Left ventricle myocardium inferior (tissue), 1 donor: ENCODE measurements at regions not wholly inside any gene's neighbourhood (a gene's known extent, or its start where the extent isn't known, plus 50 kb on each side); places are given as distances from the start of the nearest gene placed in this dataset.
A peak's percentile ranks its signal among the peaks of the same experiment; 100 is the strongest.
"Not testable (repeated sequence)": the region's sequence is repeated elsewhere in the genome, so short reads cannot be mapped to it uniquely, and the experiment has no call there.

Experiments
- DNase-seq: peaks from one replicate; pipeline ENCODE4 v3.0.0-alpha.2; 2020
- H3K27ac ChIP-seq: fragments of 200-600 bp; replicated peaks from 2 replicates; pipeline ENCODE4 v1.8.0; 2021
- H3K27me3 ChIP-seq: fragments of 200-600 bp; 2 replicates; pipeline ENCODE4 v1.8.0; 2021; ENCODE audit warnings: low read depth
- H3K36me3 ChIP-seq: fragments of 200-600 bp; 2 replicates; pipeline ENCODE4 v1.8.0; 2021
- H3K4me1 ChIP-seq: fragments of 200-600 bp; 2 replicates; pipeline ENCODE4 v1.8.0; 2021
- H3K4me3 ChIP-seq: fragments of 200-600 bp; 2 replicates; pipeline ENCODE4 v1.8.0; 2021; ENCODE audit warnings: mild to moderate bottlenecking, moderate library complexity
- H3K9me3 ChIP-seq: fragments of 200-600 bp; replicated peaks from 2 replicates; pipeline ENCODE4 v1.8.0; 2021
- CTCF ChIP-seq: fragments of 200-600 bp; IDR thresholded peaks from 2 replicates; pipeline ENCODE4 v1.8.0; 2021; ENCODE audit warnings: antibody characterized with exemption, mild to moderate bottlenecking, borderline replicate concordance
- intact Hi-C: fragments of 100-400 bp; cut with micrococcal nuclease; formaldehyde crosslinking; loops from one replicate; pipeline ENCODE4 v1.11.0; 2022
- donor health status: DM: no; HTN: yes; CAD: no; lungs with severe emphysema.

GRCh38 chr4:13678186-13678924 is 50.8 kb upstream of the BOD1L1 start:
- intact Hi-C loops = no loop called here
- H3K9me3 ChIP-seq = peaks cover 11% of the 10 kb centered on the region
- no peaks in the 10 kb centered on the region for H3K4me1 ChIP-seq
- H3K27me3 ChIP-seq = no peaks in the 10 kb centered on the region
- TF ChIP-seq CTCF = no peak
- H3K4me3 ChIP-seq = no peak overlapping the region
- H3K36me3 ChIP-seq = no peaks in the 10 kb centered on the region
- no peak overlapping the region for H3K27ac ChIP-seq
- no peak for DNase-seq

DNA sequence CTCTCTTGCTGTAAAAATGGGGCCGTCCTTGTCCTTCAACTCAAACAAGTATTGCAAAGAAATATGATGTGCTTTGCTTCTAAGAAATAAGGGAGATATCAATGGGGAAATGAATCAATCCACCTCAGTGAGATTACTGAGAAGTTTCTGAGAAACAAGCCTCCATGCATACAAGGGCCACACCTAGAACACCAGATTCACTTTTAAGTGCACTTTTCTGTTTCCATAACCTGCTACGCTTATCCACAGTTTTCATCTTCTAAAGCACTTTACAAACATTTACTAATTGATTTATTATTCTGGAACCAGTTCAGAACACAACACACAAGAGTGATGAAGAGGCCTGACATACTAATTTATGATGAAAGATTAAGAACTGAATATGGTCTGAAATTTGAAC is 54.0 kb upstream of the BOD1L1 start:
- H3K27me3 ChIP-seq = no peaks in the 10 kb centered on the region
- DNase-seq = no peak
- no peaks in the 10 kb centered on the region for H3K4me1 ChIP-seq
- no peak overlapping the region for H3K27ac ChIP-seq
- intact Hi-C loops = no loop called here
- H3K9me3 ChIP-seq = peaks cover 36% of the 10 kb centered on the region
- H3K4me3 ChIP-seq = no peak overlapping the region
- TF ChIP-seq CTCF = no peak
- no peaks in the 10 kb centered on the region for H3K36me3 ChIP-seq

DNA sequence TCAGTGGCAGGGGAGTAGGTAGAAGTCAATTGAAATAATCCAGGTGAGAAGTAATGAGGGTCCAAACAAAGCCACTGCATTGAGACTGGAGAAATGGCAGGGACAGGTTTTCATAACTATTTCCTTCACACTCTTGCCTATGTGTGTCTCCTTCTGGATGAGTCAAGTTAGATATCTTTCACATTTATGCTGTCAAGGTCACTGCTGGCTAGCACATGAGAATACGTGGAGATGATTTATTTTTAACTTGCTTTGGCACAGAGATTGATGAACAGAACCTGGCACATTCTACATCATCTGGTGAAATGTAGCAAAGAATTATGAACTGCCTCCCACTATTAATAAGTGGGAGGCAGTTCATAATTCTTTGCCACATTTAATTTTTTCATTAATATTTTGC is 66.7 kb upstream of the BOD1L1 start:
- no peak for DNase-seq
- Histone ChIP-seq H3K27ac (peak overlapping the region; percentile 77), H3K36me3 (no peaks in the 10 kb centered on the region), H3K27me3 (no peaks in the 10 kb centered on the region), H3K4me3 (no peak overlapping the region), H3K4me1 (peaks cover 7% of the 10 kb centered on the region), H3K9me3 (peaks cover 22% of the 10 kb centered on the region)
- intact Hi-C loops = no loop called here
- TF ChIP-seq CTCF = no peak

GRCh38 chr4:13698296-13698695 is 70.8 kb upstream of the BOD1L1 start:
- Histone ChIP-seq H3K27me3 (no peaks in the 10 kb centered on the region), H3K4me1 (peaks cover 14% of the 10 kb centered on the region), H3K4me3 (no peak overlapping the region), H3K36me3 (no peaks in the 10 kb centered on the region), H3K27ac (no peak overlapping the region), H3K9me3 (no peaks in the 10 kb centered on the region)
- intact Hi-C loops = no loop called here
- TF ChIP-seq CTCF = no peak
- DNase-seq = no peak

GRCh38 chr4:13700021-13700857 is 72.7 kb upstream of the BOD1L1 start:
- Histone ChIP-seq H3K27me3 (no peaks in the 10 kb centered on the region), H3K9me3 (no peaks in the 10 kb centered on the region), H3K4me3 (no peak overlapping the region), H3K4me1 (peaks cover 27% of the 10 kb centered on the region), H3K36me3 (no peaks in the 10 kb centered on the region), H3K27ac (no peak overlapping the region)
- no peak for TF ChIP-seq CTCF
- DNase-seq = no peak
- intact Hi-C loops = no loop called here

GRCh38 chr4:13700858-13701140 is 73.3 kb upstream of the BOD1L1 start:
- H3K36me3 ChIP-seq, H3K27me3 ChIP-seq, H3K9me3 ChIP-seq, DNase-seq, intact Hi-C loops, H3K4me3 ChIP-seq, H3K27ac ChIP-seq: not testable (repeated sequence)
- H3K4me1 ChIP-seq = peaks cover 28% of the 10 kb centered on the region
